GM13976 (cell line): ENCODE measurements at regions not wholly inside any gene's neighbourhood (a gene's known extent, or its start where the extent isn't known, plus 50 kb on each side); places are given as distances from the start of the nearest gene placed in this dataset.
A peak's percentile ranks its signal among the peaks of the same experiment; 100 is the strongest.

Source experiments
- DNase-seq: peaks from one replicate; pipeline ENCODE4 v3.0.0; 2012; ENCODE audit warnings: low spot score
- CTCF ChIP-seq: IDR thresholded peaks from 2 replicates; pipeline ENCODE4 v1.5.1; 2012; ENCODE audit warnings: borderline replicate concordance, mild to moderate bottlenecking; ENCODE audit not compliant: insufficient read depth; ENCODE audit errors: extremely low read depth, missing control alignments, control extremely low read depth
- in situ Hi-C: fragments of 300-500 bp; cut with MboI; formaldehyde crosslinking; loops from one replicate; pipeline ENCODE4 v1.12.0; 2022; ENCODE audit warnings: low sequenced_read_pairs, mixed read lengths, inconsistent platforms; ENCODE audit not compliant: unreplicated experiment

GRCh38 chr5:152144030-152144429 is 219.4 kb upstream of the GLRA1 start:
- in situ Hi-C loops: loop anchor here (10.0 kb wide), 1 partner anchor 319 kb away; no protein-coding TSS in a partner anchor
- DNase-seq: no peak
- TF ChIP-seq CTCF: no peak

GRCh38 chr5:152142840-152143469 is 218.3 kb upstream of the GLRA1 start:
- peak; percentile 88 for TF ChIP-seq CTCF
- in situ Hi-C loops: loop anchor here (10.0 kb wide), 1 partner anchor 318 kb away; no protein-coding TSS in a partner anchor

GRCh38 chr5:152140347-152140746 is 215.7 kb upstream of the GLRA1 start:
- in situ Hi-C loops: loop anchor here (10.0 kb wide), 1 partner anchor 316 kb away; no protein-coding TSS in a partner anchor
- no peak for TF ChIP-seq CTCF
- DNase-seq: no peak

More at GRCh38 chr5:152142840-152143469, 218.3 kb upstream of the GLRA1 start:
- DNase-seq: peak; percentile 47

GRCh38 chr5:152137063-152137462 is 212.4 kb upstream of the GLRA1 start:
- no peak for TF ChIP-seq CTCF
- no peak for DNase-seq
- in situ Hi-C loops: no loop called here

GRCh38 chr5:152136321-152136720 is 211.7 kb upstream of the GLRA1 start:
- in situ Hi-C loops: no loop called here
- TF ChIP-seq CTCF: no peak
- DNase-seq: no peak

GRCh38 chr5:152135827-152136226 is 211.2 kb upstream of the GLRA1 start:
- in situ Hi-C loops: no loop called here

More at GRCh38 chr5:152135827-152136226, 211.2 kb upstream of the GLRA1 start:
- no peak for DNase-seq
- TF ChIP-seq CTCF: no peak
